ENCODE measurements at regions not wholly inside any gene's neighbourhood (a gene's known extent, or its start where the extent isn't known, plus 50 kb on each side); places are given as distances from the start of the nearest gene placed in this dataset.

DNA sequence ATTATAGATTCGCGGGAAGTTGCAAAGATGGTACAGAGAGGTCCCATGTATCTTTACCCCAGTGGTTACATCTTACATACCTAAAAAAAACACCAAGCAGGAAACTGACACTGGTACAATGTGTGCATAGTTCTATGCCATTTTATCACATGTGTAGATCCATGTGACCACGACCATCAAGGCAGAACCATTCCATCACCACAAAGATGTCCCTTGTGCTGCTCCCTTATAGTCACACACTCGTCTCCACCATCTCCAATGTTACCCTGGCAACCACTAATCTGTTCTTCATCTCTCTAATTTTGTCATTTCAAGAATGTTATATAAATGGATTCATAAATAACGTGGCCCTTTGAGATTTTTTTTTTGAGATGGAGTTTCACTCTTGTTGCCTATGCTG, 156.9 kb upstream of the MAGI3 start:
- TF ChIP-seq, protein P1, sequence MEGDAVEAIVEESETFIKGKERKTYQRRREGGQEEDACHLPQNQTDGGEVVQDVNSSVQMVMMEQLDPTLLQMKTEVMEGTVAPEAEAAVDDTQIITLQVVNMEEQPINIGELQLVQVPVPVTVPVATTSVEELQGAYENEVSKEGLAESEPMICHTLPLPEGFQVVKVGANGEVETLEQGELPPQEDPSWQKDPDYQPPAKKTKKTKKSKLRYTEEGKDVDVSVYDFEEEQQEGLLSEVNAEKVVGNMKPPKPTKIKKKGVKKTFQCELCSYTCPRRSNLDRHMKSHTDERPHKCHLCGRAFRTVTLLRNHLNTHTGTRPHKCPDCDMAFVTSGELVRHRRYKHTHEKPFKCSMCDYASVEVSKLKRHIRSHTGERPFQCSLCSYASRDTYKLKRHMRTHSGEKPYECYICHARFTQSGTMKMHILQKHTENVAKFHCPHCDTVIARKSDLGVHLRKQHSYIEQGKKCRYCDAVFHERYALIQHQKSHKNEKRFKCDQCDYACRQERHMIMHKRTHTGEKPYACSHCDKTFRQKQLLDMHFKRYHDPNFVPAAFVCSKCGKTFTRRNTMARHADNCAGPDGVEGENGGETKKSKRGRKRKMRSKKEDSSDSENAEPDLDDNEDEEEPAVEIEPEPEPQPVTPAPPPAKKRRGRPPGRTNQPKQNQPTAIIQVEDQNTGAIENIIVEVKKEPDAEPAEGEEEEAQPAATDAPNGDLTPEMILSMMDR (IDR thresholded peaks at IDR 0.05) = no peak
- no peak for TF ChIP-seq POLR2A (IDR thresholded peaks at IDR 0.05)

Measured in esophagus squamous epithelium (tissue), 4 donors.